HG03066 (cell line): ENCODE measurements at regions not wholly inside any gene's neighbourhood (a gene's known extent, or its start where the extent isn't known, plus 50 kb on each side); places are given as distances from the start of the nearest gene placed in this dataset.
"Not testable (repeated sequence)": the region's sequence is repeated elsewhere in the genome, so short reads cannot be mapped to it uniquely, and the experiment has no call there.

Source experiments
- ATAC-seq: cut with Tn5 transposase; IDR thresholded peaks from one replicate; pipeline ENCODE4 v1.9.1; 2021; ENCODE audit warnings: low read depth; ENCODE audit not compliant: unreplicated experiment

DNA sequence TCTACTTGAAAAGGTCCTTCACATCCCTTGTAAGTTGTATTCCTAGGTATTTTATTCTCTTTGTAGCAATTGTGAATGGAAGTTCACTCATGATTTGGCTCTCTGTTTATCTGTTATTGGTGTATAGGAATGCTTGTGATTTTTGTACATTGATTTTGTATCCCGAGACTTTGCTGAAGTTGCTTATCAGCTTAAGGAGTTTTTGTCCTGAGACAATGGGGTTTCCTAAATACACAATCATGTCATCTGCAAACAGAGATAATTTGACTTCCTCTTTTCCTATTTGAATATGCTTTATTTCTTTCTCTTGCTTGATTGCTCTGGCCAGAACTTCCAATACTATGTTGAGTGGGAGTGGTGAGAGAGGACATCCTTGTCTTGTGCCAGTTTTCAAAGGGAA is 69.8 kb upstream of the MYRIP start:
- ATAC-seq, result not testable (repeated sequence)

DNA sequence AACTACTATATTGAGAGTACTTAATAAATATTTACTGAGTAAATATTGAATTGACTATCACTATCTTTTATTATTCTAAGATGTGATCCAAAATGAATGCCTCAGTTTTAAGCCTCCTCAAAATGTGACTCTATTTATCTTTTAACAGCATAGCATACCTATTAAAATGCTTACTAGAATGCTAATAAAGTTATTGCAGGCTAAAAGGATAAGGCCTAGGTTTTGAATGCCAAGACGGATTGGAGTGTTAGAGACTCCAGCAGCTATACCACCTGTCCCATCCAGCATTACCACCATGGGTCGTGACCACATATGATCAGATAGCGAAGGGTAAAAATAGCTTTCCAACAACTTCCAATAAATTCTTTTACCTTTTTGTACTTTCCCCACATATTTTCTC is 64.7 kb upstream of the MYRIP start:
- no peak for ATAC-seq

DNA sequence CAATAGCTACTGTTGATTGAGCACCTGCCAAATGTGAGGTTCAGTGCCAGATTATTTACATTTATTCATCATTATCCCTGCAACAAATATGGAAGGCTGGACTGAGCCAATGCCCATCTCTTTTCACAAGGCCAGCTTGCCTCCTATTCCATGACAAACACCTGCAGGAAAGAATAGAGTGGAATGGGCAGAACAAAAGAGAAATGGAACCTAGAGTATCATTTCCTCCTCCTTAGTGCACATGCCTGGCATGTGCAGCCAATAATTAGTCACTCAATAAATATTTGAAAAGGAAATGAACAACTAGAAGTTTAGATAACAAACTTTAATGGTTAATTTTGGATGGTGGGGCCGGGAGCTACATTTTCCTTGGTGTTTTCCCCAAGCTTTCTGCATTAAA is 61.4 kb upstream of the MYRIP start:
- ATAC-seq, result no peak

DNA sequence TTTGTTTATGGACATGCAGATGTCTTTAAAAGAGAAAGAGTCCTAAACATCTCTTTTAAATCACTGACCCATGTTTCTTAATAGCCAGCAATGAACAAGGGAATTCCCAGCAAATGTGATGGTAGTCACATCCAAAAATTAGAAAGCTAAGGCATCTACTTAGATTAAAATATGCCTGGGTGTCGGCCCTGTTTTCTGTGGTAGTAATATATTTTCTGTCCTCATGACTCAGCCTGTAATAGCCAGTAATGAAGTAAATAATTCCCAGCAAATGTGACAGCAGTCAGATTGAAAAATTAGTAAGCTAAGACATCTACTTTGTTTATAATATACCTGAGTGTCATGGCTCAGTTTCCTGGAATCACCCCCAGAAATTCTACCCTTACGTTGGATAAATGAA is 60.6 kb upstream of the MYRIP start:
- no peak for ATAC-seq

DNA sequence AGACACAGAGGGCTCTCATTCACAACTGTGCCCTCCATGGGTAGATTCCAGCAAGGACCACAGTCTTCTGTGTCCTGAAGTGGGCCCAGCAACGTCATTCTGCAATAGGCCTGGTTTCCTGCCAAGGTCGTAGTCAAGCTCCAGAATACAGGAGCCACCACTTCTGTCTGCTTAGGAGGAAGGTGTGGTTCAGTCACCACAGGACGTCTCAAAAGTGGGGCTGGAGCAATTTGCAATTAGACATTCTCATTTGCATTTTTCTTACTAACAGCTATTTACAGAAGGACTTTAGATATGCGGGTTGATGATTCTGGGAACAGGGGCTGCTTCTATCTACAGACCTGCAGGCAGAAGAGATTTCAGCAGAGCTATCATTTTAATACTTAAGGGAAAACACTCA is 58.7 kb upstream of the MYRIP start:
- no peak for ATAC-seq

DNA sequence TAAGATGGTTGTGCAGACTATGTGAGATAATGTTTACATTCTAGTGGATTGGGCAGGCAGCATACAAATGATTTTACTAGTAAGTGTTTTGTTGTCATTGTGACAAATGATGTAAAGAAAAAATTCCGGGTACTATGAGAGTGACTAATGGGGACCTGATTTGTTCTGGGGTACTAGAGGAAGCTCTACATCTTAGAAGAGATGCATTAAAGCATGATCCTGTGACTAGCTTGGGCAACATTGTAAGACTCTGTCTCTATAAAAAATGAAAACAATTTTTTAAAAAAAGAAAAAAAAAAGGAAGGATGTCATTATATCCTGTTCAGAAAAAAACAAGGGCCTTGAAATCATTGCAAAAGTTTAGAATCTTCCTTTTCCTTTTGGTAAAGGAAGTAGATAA is 58.1 kb upstream of the MYRIP start:
- no peak for ATAC-seq

DNA sequence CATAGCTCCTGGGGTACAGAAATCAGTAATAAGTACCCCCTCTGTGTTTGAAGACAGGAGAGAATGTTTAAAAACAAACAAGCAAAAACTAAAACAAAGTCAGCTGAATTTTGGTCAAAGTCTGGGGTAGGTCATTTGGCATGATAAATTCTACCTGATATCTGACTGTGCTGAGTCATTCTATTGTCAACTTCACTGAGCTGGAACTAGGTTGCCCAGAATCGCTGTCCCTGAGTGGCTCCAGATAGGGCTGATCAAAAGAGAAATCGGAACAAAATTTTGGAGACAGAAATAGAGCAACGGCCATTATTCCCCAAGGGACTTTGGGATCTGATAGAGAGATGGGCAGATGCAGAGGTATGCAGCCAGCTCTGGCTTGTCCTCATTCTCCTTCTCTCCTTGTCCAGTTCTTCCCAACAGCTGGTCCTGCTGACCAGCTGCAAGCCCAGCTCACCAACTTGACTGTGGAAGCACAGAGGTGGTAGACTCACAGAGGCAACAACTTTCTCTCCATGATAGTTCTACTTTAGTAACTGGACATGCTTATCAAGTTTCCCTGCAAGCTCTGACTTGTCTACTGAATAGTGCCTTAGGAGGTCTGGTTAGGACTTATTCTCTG is 57.3 kb upstream of the MYRIP start:
- ATAC-seq, result no peak

DNA sequence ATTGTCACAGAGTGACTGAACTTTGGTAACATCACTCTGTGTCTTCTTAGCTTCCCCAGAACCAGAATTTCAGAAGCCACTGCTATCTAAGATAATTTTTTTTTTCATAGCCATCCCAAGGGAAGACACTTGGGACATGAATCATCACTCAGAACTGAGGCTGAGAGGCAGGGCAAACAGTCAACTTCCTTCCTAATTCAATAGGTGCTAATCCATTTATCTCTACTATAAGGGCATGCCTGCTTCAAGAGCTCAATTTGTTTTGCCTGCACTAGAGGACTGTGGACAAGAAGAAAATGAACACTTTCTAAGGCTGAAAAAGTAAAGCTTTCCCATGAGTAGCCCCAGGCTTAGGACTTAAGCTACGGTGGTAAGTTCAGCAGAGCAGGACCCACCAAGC is 56.7 kb upstream of the MYRIP start:
- no peak for ATAC-seq

DNA sequence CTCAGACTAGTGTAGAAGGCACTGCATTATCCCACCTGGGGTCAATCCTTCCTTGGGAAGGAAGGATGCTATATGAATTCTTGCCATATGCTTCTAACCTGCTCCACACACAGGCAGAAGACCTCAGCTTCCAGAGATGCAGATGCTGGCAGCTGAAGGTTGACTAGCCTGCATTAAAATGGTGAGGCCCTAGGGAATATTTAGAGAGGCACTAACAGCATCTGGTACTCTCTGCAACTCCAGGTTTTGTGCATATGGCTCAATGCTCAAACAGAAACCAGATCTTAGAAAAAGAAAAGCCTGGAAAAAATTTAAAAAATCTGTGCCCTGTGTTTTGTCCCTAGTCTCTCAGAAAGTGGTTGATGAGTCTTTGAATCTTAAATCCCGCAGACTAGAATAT is 56.0 kb upstream of the MYRIP start:
- no peak for ATAC-seq

DNA sequence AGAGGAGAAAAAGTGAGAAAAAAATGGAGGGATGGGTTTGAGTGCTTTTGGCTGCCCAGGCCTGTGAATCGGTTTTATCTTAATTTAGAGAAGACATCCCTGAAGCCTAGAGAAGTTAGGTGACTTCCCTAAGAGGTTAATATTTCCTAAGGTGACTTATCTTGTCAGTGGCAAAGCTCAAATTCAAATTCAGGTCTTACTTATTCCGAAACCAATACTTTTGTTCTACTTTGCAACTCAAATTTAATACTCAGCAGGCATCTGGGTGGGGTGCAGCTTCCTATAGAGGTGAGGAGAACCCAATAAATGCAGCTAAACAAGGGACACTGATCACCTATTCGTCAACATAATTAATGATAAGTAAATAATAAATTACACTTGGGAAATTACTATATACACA is 54.9 kb upstream of the MYRIP start:
- ATAC-seq, result peak; percentile 66

DNA sequence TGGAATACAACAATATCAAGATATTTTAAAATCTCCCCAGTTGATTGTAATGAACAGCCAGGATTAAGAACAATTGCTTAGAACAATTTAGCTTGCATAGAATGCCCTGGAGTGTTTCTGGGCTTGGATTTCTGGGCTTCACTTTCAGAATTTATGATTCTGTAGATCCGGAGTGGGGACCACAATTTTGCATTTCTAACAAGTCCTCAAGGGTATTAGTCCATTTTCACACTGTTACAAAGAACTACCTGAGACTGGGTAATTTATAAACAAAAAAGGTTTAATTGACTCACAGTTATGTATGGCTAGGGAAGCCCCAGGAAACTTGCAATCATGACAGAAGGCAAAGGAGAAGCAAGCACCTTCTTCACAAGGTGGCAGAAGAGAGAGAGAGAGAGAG is 54.3 kb upstream of the MYRIP start:
- no peak for ATAC-seq

DNA sequence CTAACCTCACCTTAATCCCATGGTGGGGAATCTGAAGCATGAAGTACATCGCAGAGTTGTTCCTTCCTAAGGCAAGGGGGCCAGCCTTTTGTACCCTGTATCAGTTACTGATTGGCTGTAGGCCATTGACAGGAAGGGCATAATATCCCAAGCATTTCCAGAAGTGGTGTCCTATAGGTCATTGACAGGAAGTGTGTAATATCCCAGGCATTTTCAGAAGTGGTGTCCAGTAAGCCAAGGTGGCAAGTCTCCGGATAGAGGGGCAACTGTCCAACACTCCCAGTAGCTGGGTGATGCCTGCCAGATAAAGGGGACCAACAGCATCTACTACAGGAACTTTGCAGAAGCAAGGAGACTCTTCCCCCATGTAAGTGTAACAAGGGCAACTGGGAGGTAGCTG is 52.1 kb upstream of the MYRIP start:
- ATAC-seq, result no peak
